T-helper 2 cell (primary cell): ENCODE measurements at regions not wholly inside any gene's neighbourhood (a gene's known extent, or its start where the extent isn't known, plus 50 kb on each side); places are given as distances from the start of the nearest gene placed in this dataset.
"Not testable (repeated sequence)": the region's sequence is repeated elsewhere in the genome, so short reads cannot be mapped to it uniquely, and the experiment has no call there.

Experiments used
- DNase-seq, 5 experiments: peaks; one replicate each; pipeline versions ENCODE4 v3.0.0 to v3.0.0-alpha.2; 2012 to 2022

GRCh38 chr13:70223911-70224310 lies 115.7 kb upstream of the KLHL1 start:
- DNase-seq = no peak

DNA sequence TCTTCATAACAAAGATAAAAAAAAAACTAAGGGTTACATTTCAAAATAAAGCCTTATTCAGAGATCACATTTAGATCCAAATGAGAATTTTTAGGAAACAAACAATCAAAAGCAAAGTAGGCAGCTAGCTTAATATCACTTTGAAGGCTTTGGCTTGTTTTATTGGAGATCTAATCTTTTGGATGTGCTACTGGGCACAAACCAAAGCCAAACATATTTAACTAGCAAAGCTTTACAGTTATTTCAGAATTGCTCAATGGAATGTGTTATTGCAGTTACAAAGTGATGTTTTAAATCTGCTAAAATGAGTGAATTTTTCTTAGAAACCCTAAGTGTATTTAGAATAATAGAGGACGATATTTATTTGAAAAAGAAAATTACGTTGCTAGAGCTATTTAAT lies 114.7 kb upstream of the KLHL1 start:
- DNase-seq = no peak

DNA sequence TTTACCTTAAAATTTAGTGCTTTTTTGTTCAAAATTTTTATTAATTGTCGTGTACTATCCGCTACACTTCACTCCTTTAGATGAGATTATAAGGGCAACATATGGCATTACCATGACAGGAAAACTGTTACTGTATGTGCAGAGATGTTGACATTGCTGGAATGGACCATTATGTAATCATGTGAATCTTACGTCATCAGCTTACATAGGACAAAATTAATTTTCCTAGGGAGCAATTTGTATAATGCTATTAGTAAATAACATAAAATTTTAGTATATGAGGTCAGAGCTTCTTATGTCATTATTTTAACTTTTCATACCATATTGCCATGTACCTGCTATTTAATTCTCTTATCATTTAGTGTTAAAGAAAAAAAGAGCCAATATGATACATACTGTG lies 110.4 kb upstream of the KLHL1 start:
- DNase-seq = no peak

GRCh38 chr13:70208968-70209367 lies 100.7 kb upstream of the KLHL1 start:
- DNase-seq = not testable (repeated sequence)

DNA sequence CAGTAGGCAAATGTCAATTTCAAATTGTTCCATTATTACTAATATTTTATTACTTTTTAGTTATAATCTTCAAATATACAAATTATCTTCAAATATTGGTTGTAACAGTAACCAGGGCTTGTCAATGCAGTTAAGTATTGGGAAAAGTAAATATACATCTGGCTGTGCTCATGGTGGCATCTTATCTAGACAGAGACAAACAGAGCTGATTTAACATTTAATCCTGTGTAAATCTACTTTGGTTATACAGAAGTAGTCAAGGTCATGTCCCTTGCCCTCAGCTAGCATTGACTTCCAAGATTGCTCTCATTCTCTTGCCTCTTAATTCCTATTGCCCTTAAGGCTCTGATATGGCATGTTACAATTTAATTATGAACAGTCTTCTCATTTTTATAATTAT lies 98.4 kb upstream of the KLHL1 start:
- no peak for DNase-seq

DNA sequence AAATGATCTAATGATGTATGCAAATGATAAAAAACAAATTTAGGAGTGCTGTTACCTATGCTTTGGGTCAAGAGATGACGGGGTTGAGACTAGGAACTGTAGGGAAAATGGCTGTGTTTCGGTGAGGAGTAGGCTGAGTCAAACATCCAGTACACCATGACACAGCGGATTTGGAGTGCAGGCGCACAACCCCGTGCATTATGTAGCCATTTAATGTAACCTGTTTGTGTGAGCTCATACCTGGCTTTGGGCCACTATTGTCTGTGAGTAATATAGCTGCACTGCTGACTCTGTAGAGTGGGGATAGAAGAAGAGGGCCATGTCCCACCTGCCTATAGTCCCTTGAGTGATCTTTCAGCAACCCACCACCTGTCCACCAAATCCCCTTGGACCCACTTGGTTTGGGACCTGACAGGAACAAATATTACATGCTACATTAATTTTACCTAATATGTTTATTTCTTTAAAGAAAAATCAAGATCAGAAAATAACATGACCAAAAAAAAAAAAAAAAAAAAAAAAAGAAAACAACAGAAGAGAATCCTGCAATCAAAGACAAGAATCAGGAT lies 95.5 kb upstream of the KLHL1 start:
- DNase-seq = peak in 1 of 5 experiments; percentile 19

- DNase-seq = no peak
Observed at GRCh38 chr13:70191034-70191433, 82.8 kb upstream of the KLHL1 start.

DNA sequence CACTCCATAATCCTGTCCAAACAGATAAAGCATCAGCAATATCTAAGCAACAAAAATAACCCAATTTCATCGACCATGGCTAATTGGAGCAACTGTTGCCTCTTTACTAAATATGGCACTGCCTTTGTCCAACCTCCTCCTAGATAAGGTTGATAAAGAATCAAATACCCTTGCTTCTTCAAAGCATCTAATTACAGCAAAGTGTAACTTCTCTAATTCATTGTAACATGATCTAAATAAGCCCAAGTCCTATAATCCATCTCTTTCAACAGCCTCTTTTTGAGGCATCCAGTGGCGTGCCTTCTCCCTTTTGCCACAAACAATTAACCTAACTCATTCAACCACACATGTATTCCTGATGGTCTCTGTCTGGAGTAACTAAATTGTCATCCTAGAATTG lies 81.7 kb upstream of the KLHL1 start:
- no peak for DNase-seq

DNA sequence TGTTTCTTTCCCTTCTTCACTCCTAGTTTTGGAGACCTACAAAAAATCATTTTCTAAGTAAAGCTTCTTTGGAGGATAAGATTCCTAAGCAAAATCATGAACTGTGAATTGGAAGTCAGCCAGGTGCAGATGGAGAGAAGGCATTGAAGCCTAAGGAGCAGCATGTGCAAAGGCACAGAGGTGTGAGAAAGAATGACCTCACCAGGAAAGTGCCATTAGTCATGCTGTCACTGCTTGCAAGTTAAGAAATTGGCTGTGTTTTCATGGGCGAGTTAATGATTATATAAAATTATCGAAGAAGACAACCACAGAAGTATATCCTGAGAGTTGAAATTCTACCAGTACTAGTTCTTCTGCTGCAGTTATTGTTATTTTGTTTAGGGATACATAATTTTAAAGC lies 80.3 kb upstream of the KLHL1 start:
- no peak for DNase-seq

GRCh38 chr13:70183041-70183440 lies 74.8 kb upstream of the KLHL1 start:
- DNase-seq = no peak
